Sigmoid colon (tissue), 6 donors: ENCODE measurements at regions not wholly inside any gene's neighbourhood (a gene's known extent, or its start where the extent isn't known, plus 50 kb on each side); places are given as distances from the start of the nearest gene placed in this dataset.

Experiments
- DNase-seq: peaks from one replicate; pipeline ENCODE4 v3.0.0-alpha.2; 2019
- H3K27ac ChIP-seq, 4 donors: fragments of 200-600 bp; sonication (generic); one replicate each; pipeline ENCODE4 v1.5.1; 2016 to 2019; ENCODE audit warnings: mild to moderate bottlenecking in 1 of 4
- H3K27me3 ChIP-seq, 3 donors: fragments of 200-600 bp; sonication (generic); one replicate each; pipeline ENCODE4 v1.5.1; 2019; ENCODE audit warnings: mild to moderate bottlenecking in 1 of 3
- H3K36me3 ChIP-seq, 4 donors: fragments of 200-600 bp; sonication (generic); one replicate each; pipeline ENCODE4 v1.5.1; 2016 to 2019
- H3K4me1 ChIP-seq, 4 donors: fragments of 200-600 bp; sonication (generic); one replicate each; pipeline ENCODE4 v1.5.1; 2017 to 2019
- H3K4me3 ChIP-seq, 4 donors: fragments of 200-600 bp; sonication (generic); one replicate each; pipeline ENCODE4 v1.5.1; 2017 to 2019; ENCODE audit warnings: mild to moderate bottlenecking in 2 of 4, moderate library complexity in 1 of 4
- H3K9me3 ChIP-seq, 4 donors: fragments of 200-600 bp in 3 of 4; sonication (generic) in 3 of 4; one replicate each; pipeline versions ENCODE4 v1.5.1 to v1.6.1; 2013 to 2019
- EP300 ChIP-seq, 4 donors: sonication (generic); formaldehyde crosslinking; IDR thresholded peaks; one replicate each; pipeline ENCODE4 v1.6.1; 2017; ENCODE audit warnings: antibody characterized with exemption in 4 of 4
- POLR2A ChIP-seq, 2 donors: fragments of 450-650 bp; IDR thresholded peaks; one replicate each; pipeline ENCODE4 v1.6.1; 2016; ENCODE audit warnings: antibody characterized with exemption in 2 of 2, mild to moderate bottlenecking in 2 of 2, moderate library complexity in 2 of 2
- POLR2AphosphoS5 ChIP-seq, 4 donors: sonication (generic); formaldehyde crosslinking; IDR thresholded peaks; one replicate each; pipeline ENCODE4 v1.6.1; 2017; ENCODE audit warnings: antibody characterized with exemption in 4 of 4
- WGBS, 2 donors: extraction: QIAGEN DNeasy Blood & Tissue Kit; methylation state at CpG; one replicate each; pipeline ENCODE4 v1.1.7; 2013; 5-methylcytosine and 5-hydroxymethylcytosine counted together
- intact Hi-C: fragments of 100-400 bp; cut with DNase I; formaldehyde crosslinking; loops from one replicate; pipeline ENCODE4 v1.15.1; 2023
- TF ChIP-seq, protein P1 (sequence below), 4 experiments: fragments of 450-650 bp in 3 of 4; fragments of 200-600 bp in 1 of 4; IDR thresholded peaks; one replicate each; pipeline ENCODE4 v1.5.1; 2016 to 2019; ENCODE audit warnings: antibody characterized with exemption in 4 of 4, mild to moderate bottlenecking in 3 of 4, moderate library complexity in 2 of 4
- donor health status: healthy with polysubstance abuse.
- donor health status: healthy.

DNA sequence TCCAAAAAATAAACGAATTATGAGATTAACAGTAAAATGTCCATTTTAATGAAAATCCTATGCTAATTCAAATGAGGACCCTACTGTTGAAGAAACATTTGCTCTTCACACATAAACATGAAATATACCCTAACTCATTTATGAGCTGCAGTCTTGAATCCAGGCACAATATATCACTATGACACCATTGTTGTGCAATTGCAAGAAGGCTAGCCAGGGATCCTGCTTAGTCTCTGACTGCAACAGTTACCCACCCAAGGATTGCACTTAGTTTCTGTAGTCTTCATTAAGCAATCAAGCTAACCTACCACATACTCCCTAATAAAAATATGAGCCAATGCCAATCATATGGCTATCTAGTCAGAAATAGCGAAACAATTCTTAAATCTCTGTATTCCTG lies 981.0 kb upstream of the FAT3 start:
- TF ChIP-seq, protein P1, sequence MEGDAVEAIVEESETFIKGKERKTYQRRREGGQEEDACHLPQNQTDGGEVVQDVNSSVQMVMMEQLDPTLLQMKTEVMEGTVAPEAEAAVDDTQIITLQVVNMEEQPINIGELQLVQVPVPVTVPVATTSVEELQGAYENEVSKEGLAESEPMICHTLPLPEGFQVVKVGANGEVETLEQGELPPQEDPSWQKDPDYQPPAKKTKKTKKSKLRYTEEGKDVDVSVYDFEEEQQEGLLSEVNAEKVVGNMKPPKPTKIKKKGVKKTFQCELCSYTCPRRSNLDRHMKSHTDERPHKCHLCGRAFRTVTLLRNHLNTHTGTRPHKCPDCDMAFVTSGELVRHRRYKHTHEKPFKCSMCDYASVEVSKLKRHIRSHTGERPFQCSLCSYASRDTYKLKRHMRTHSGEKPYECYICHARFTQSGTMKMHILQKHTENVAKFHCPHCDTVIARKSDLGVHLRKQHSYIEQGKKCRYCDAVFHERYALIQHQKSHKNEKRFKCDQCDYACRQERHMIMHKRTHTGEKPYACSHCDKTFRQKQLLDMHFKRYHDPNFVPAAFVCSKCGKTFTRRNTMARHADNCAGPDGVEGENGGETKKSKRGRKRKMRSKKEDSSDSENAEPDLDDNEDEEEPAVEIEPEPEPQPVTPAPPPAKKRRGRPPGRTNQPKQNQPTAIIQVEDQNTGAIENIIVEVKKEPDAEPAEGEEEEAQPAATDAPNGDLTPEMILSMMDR (IDR thresholded peaks at IDR 0.05), result no peak
- peak in 3 of 4 donors; percentile 9 to 55 (median 44) for TF ChIP-seq POLR2AphosphoS5 (IDR thresholded peaks at IDR 0.05)
- Histone ChIP-seq H3K9me3 (no peaks in the 10 kb centered on the region), H3K27ac (no peak overlapping the region), H3K36me3 (no peaks in the 10 kb centered on the region), H3K4me3 (no peak overlapping the region), H3K27me3 (no peaks in the 10 kb centered on the region), H3K4me1 (peaks cover 0 to 15% (median 4%) of the 10 kb centered on the region in 4 donors)
- WGBS, 2 donors, result 80 to 83% methylated on average over 2 of the region's 2 CpGs
- intact Hi-C loops, result no loop called here
- no peak for DNase-seq

GRCh38 chr11:91243051-91243450 lies 981.6 kb upstream of the FAT3 start:
- no peak for DNase-seq
- WGBS, 2 donors, result 82 to 83% methylated on average over 3 of the region's 3 CpGs
- intact Hi-C loops, result no loop called here
- no peaks in the 10 kb centered on the region for H3K9me3 ChIP-seq
- H3K27me3 ChIP-seq, result no peaks in the 10 kb centered on the region
- H3K36me3 ChIP-seq, result no peaks in the 10 kb centered on the region
- no peak overlapping the region for H3K4me3 ChIP-seq
- H3K27ac ChIP-seq, result no peak overlapping the region
- peaks cover 0 to 15% (median 4%) of the 10 kb centered on the region in 4 donors for H3K4me1 ChIP-seq
- no peak for TF ChIP-seq POLR2AphosphoS5 (IDR thresholded peaks at IDR 0.05)
- TF ChIP-seq EP300 (IDR thresholded peaks at IDR 0.05), result no peak
- TF ChIP-seq, protein P1 (IDR thresholded peaks at IDR 0.05), result no peak
- no peak for TF ChIP-seq POLR2A (IDR thresholded peaks at IDR 0.05)

DNA sequence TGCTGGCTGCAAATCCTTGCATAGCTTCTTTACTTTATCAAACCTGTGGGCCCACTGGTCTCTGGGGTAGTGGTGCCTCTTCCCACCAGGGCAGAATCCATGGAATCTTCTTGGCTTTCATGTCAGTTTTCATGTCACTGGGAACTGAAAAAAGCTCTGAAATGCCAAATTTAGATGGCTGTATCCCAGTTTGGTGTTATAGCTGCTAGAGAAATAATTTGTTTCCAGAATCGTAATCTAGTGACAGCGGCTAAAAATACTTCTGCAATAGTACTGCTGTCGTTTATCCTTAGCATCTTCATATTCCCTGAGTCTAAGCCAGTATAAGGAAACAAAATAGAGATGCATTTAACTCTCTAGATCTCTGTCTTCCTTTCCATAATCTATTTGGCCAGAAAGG lies 983.4 kb upstream of the FAT3 start:
- Histone ChIP-seq H3K4me3 (no peak overlapping the region), H3K4me1 (peaks cover 0 to 15% (median 4%) of the 10 kb centered on the region in 4 donors), H3K27me3 (no peaks in the 10 kb centered on the region), H3K9me3 (no peaks in the 10 kb centered on the region), H3K36me3 (no peaks in the 10 kb centered on the region), H3K27ac (no peak overlapping the region)
- intact Hi-C loops, result no loop called here
- DNase-seq, result no peak
- 76 to 88% methylated on average over 3 of the region's 3 CpGs for WGBS, 2 donors
- TF ChIP-seq EP300 (IDR thresholded peaks at IDR 0.05) (no peak), POLR2AphosphoS5 (IDR thresholded peaks at IDR 0.05) (no peak)

GRCh38 chr11:91239359-91239758 lies 985.3 kb upstream of the FAT3 start:
- no peak overlapping the region for H3K4me3 ChIP-seq
- H3K4me1 ChIP-seq, result peaks cover 0 to 15% (median 4%) of the 10 kb centered on the region in 4 donors
- 46 to 60% methylated on average over 2 of the region's 2 CpGs for WGBS, 2 donors
- H3K36me3 ChIP-seq, result no peaks in the 10 kb centered on the region
- H3K27me3 ChIP-seq, result no peaks in the 10 kb centered on the region
- H3K27ac ChIP-seq, result no peak overlapping the region
- TF ChIP-seq EP300 (IDR thresholded peaks at IDR 0.05) (no peak), POLR2A (IDR thresholded peaks at IDR 0.05) (no peak), POLR2AphosphoS5 (IDR thresholded peaks at IDR 0.05) (no peak)
- TF ChIP-seq, protein P1 (IDR thresholded peaks at IDR 0.05), result no peak
- intact Hi-C loops, result no loop called here
- DNase-seq, result no peak
- H3K9me3 ChIP-seq, result no peaks in the 10 kb centered on the region

GRCh38 chr11:91231226-91231625 lies 993.4 kb upstream of the FAT3 start:
- no peak for DNase-seq
- Histone ChIP-seq H3K4me3 (no peak overlapping the region), H3K27ac (peak overlapping the region in 1 of 4 donors; percentile 15), H3K9me3 (no peaks in the 10 kb centered on the region), H3K4me1 (peaks cover 0 to 12% (median 10%) of the 10 kb centered on the region in 4 donors), H3K36me3 (no peaks in the 10 kb centered on the region), H3K27me3 (no peaks in the 10 kb centered on the region)
- intact Hi-C loops, result no loop called here
- TF ChIP-seq EP300 (IDR thresholded peaks at IDR 0.05) (no peak), POLR2AphosphoS5 (IDR thresholded peaks at IDR 0.05) (no peak), POLR2A (IDR thresholded peaks at IDR 0.05) (no peak)
- TF ChIP-seq, protein P1 (IDR thresholded peaks at IDR 0.05), result no peak
- 59 to 72% methylated on average over 4 of the region's 4 CpGs for WGBS, 2 donors
